GM23338 (cell line): ENCODE measurements at regions not wholly inside any gene's neighbourhood (a gene's known extent, or its start where the extent isn't known, plus 50 kb on each side); places are given as distances from the start of the nearest gene placed in this dataset.

Experiments used
- CREB1 ChIP-seq: fragments of 250-450 bp; sonication (Bioruptor Pico); IDR thresholded peaks from 2 replicates; pipeline ENCODE4 v1.5.0; 2020; ENCODE audit warnings: low read depth, mild to moderate bottlenecking, moderate library complexity
- EZH2 ChIP-seq: fragments of 200-600 bp; sonication (generic); IDR thresholded peaks from one replicate; pipeline ENCODE4 v1.8.0; 2017; ENCODE audit warnings: antibody characterized with exemption, mild to moderate bottlenecking, low read depth; ENCODE audit not compliant: unreplicated experiment
- EZH2phosphoT487 ChIP-seq: fragments of 200-600 bp; sonication (generic); IDR thresholded peaks from one replicate; pipeline ENCODE4 v1.8.1; 2018; ENCODE audit warnings: antibody characterized with exemption; ENCODE audit not compliant: unreplicated experiment
- JUNB ChIP-seq: IDR thresholded peaks from one replicate; pipeline ENCODE4 v1.6.1; 2016; ENCODE audit warnings: antibody characterized with exemption; ENCODE audit not compliant: unreplicated experiment
- POLR2AphosphoS5 ChIP-seq: IDR thresholded peaks from 2 replicates; pipeline ENCODE4 v1.6.1; 2016; ENCODE audit warnings: antibody characterized with exemption, low read depth
- STAT1 ChIP-seq: IDR thresholded peaks from one replicate; pipeline ENCODE4 v1.6.1; 2016; ENCODE audit warnings: antibody characterized with exemption; ENCODE audit not compliant: unreplicated experiment
- ZNF114 ChIP-seq: fragments of 250-450 bp; sonication (Bioruptor Pico); IDR thresholded peaks from 2 replicates; pipeline ENCODE4 v1.5.0; 2020; ENCODE audit warnings: mild to moderate bottlenecking, moderate library complexity
- TF ChIP-seq, protein P1 (sequence below), 2 experiments: fragments of 200-600 bp in 1 of 2; sonication (generic) in 1 of 2; conservative IDR thresholded peaks; 2 replicates each; pipeline versions ENCODE4 v1.5.1 to v1.6.1; 2016 to 2017; ENCODE audit warnings: antibody characterized with exemption in 2 of 2, low read depth in 2 of 2, mild to moderate bottlenecking in 2 of 2, moderate library complexity in 1 of 2
- TF ChIP-seq, protein P2 (sequence below): IDR thresholded peaks from 2 replicates; pipeline ENCODE4 v1.6.1; 2016; ENCODE audit warnings: antibody characterized with exemption
- TF ChIP-seq, protein P3 (sequence below): IDR thresholded peaks from one replicate; pipeline ENCODE4 v1.6.1; 2018; ENCODE audit warnings: antibody characterized with exemption; ENCODE audit not compliant: unreplicated experiment

DNA sequence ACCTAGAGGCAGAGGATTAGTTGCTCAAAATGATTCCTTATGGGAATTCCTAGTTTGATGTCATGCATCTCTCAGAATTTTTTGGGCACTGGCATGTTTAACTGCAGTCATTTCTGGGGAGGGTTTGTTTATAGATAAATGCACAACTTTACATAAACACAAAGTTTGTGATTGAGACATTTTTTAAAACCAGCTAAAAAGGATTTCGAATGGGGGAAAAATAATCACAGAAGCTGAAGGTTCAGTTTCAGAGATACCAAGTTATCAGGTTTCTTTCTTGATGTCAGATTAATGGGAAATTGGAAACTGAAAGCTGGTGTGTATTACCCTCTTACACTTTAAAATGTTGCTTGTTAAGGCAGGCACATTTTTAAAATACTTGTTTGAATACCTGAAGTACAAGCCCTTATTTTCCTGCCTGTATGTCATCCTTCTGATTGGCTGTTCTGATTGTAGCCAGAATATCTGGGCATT, 72.1 kb downstream of the DISP1 start:
- TF ChIP-seq EZH2 (no peak), CREB1 (no peak), JUNB (no peak), POLR2AphosphoS5 (no peak), ZNF114 (CRISPR knock-in tag) (no peak), EZH2phosphoT487 (no peak), STAT1 (no peak)
- TF ChIP-seq, protein P1, sequence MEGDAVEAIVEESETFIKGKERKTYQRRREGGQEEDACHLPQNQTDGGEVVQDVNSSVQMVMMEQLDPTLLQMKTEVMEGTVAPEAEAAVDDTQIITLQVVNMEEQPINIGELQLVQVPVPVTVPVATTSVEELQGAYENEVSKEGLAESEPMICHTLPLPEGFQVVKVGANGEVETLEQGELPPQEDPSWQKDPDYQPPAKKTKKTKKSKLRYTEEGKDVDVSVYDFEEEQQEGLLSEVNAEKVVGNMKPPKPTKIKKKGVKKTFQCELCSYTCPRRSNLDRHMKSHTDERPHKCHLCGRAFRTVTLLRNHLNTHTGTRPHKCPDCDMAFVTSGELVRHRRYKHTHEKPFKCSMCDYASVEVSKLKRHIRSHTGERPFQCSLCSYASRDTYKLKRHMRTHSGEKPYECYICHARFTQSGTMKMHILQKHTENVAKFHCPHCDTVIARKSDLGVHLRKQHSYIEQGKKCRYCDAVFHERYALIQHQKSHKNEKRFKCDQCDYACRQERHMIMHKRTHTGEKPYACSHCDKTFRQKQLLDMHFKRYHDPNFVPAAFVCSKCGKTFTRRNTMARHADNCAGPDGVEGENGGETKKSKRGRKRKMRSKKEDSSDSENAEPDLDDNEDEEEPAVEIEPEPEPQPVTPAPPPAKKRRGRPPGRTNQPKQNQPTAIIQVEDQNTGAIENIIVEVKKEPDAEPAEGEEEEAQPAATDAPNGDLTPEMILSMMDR (conservative IDR thresholded peaks at IDR 0.05; ENCODE audit: low read depth in 2 of 2): no peak
- TF ChIP-seq, protein P2, sequence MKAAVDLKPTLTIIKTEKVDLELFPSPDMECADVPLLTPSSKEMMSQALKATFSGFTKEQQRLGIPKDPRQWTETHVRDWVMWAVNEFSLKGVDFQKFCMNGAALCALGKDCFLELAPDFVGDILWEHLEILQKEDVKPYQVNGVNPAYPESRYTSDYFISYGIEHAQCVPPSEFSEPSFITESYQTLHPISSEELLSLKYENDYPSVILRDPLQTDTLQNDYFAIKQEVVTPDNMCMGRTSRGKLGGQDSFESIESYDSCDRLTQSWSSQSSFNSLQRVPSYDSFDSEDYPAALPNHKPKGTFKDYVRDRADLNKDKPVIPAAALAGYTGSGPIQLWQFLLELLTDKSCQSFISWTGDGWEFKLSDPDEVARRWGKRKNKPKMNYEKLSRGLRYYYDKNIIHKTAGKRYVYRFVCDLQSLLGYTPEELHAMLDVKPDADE: no peak
- TF ChIP-seq, protein P3, sequence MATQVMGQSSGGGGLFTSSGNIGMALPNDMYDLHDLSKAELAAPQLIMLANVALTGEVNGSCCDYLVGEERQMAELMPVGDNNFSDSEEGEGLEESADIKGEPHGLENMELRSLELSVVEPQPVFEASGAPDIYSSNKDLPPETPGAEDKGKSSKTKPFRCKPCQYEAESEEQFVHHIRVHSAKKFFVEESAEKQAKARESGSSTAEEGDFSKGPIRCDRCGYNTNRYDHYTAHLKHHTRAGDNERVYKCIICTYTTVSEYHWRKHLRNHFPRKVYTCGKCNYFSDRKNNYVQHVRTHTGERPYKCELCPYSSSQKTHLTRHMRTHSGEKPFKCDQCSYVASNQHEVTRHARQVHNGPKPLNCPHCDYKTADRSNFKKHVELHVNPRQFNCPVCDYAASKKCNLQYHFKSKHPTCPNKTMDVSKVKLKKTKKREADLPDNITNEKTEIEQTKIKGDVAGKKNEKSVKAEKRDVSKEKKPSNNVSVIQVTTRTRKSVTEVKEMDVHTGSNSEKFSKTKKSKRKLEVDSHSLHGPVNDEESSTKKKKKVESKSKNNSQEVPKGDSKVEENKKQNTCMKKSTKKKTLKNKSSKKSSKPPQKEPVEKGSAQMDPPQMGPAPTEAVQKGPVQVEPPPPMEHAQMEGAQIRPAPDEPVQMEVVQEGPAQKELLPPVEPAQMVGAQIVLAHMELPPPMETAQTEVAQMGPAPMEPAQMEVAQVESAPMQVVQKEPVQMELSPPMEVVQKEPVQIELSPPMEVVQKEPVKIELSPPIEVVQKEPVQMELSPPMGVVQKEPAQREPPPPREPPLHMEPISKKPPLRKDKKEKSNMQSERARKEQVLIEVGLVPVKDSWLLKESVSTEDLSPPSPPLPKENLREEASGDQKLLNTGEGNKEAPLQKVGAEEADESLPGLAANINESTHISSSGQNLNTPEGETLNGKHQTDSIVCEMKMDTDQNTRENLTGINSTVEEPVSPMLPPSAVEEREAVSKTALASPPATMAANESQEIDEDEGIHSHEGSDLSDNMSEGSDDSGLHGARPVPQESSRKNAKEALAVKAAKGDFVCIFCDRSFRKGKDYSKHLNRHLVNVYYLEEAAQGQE: no peak
